Fibroblast of lung (primary cell): ENCODE measurements at regions not wholly inside any gene's neighbourhood (a gene's known extent, or its start where the extent isn't known, plus 50 kb on each side); places are given as distances from the start of the nearest gene placed in this dataset.

Experiments
- DNase-seq, 2 donors: peaks; one replicate each; pipeline versions ENCODE4 v3.0.0 to v3.0.0-alpha.2; 2010; ENCODE audit warnings: low read depth in 2 of 2
- H2AFZ ChIP-seq: 2 replicates; pipeline ENCODE4 v1.5.1; 2012; ENCODE audit warnings: low read length, control low read depth, inconsistent platforms
- H3K27ac ChIP-seq: 2 replicates; pipeline ENCODE4 v1.5.1; 2011; ENCODE audit warnings: low read length, control low read depth; ENCODE audit not compliant: insufficient read depth
- H3K27me3 ChIP-seq: 2 replicates; pipeline ENCODE4 v1.5.1; 2011; ENCODE audit warnings: mild to moderate bottlenecking, low read length; ENCODE audit not compliant: control insufficient read depth, insufficient read depth
- H3K36me3 ChIP-seq: 2 replicates; pipeline ENCODE4 v1.5.1; 2011; ENCODE audit warnings: low read length; ENCODE audit not compliant: control insufficient read depth, insufficient read depth
- H3K4me1 ChIP-seq: 2 replicates; pipeline ENCODE4 v1.5.1; 2011; ENCODE audit warnings: low read length; ENCODE audit not compliant: control insufficient read depth, insufficient read depth; ENCODE audit errors: extremely low read depth
- H3K4me2 ChIP-seq: 2 replicates; pipeline ENCODE4 v1.5.1; 2011; ENCODE audit warnings: low read length, control low read depth; ENCODE audit not compliant: insufficient read depth; ENCODE audit errors: extremely low read depth
- H3K4me3 ChIP-seq, 4 experiments: fragments of 200-600 bp in 1 of 4; sonication (generic) in 1 of 4; replicated peaks in 1 of 4; 2 replicates each; pipeline ENCODE4 v1.5.1; 2011 to 2016; ENCODE audit warnings: low read length in 4 of 4, low read depth in 3 of 4, mild to moderate bottlenecking in 3 of 4, control low read depth in 2 of 4, inconsistent platforms in 1 of 4, mixed read lengths in 1 of 4; ENCODE audit not compliant: insufficient read depth in 1 of 4; ENCODE audit errors: control extremely low read depth in 1 of 4
- H3K79me2 ChIP-seq: 2 replicates; pipeline ENCODE4 v1.5.1; 2012; ENCODE audit warnings: mild to moderate bottlenecking, low read length, inconsistent platforms; ENCODE audit not compliant: control insufficient read depth, insufficient read depth
- H3K9ac ChIP-seq: 2 replicates; pipeline ENCODE4 v1.5.1; 2011; ENCODE audit warnings: mild to moderate bottlenecking, low read length, control low read depth; ENCODE audit not compliant: insufficient read depth
- H3K9me3 ChIP-seq: 2 replicates; pipeline ENCODE4 v1.5.1; 2012; ENCODE audit warnings: low read depth, low read length; ENCODE audit not compliant: control insufficient read depth, insufficient read depth
- H4K20me1 ChIP-seq: 2 replicates; pipeline ENCODE4 v1.5.1; 2011; ENCODE audit warnings: low read length; ENCODE audit not compliant: control insufficient read depth, insufficient read depth; ENCODE audit errors: extremely low read depth
- EZH2 ChIP-seq: IDR thresholded peaks from 2 replicates; pipeline ENCODE4 v1.5.1; 2012; ENCODE audit warnings: low read length, control low read depth, mild to moderate bottlenecking; ENCODE audit errors: missing control alignments
- TF ChIP-seq, protein P1 (sequence below), 2 donors: IDR thresholded peaks in 1 of 2; conservative IDR thresholded peaks in 1 of 2; 1 replicate in 1 of 2; 2 replicates in 1 of 2; pipeline ENCODE4 v1.5.1; 2011 to 2012; ENCODE audit warnings: low read length in 2 of 2, control low read depth in 1 of 2, inconsistent platforms in 1 of 2, low read depth in 1 of 2, mild to moderate bottlenecking in 1 of 2

DNA sequence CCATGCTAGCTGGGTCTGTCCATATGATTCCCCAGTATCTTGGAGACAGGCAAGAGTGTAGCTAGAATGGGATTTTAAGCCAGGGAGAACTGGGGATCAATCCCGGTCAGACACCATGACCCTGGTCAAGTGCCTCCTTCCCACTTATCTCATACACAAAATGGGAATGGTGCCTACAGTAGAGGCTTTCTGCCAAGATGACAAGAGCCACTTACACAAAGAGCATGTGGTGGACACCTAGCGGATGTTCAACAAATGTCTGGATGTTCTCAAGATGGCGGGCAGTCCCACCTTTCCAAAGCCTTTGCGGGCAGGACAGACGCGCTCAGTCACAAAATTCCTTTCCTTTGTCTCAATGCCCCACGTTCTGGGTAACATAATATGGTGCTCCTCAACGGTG lies 57.3 kb downstream of the MAF start:
- no peaks in the 10 kb centered on the region for H3K4me1 ChIP-seq
- H3K4me3 ChIP-seq = no peak overlapping the region
- H4K20me1 ChIP-seq = no peaks in the 10 kb centered on the region
- DNase-seq = no peak
- no peak overlapping the region for H3K9ac ChIP-seq
- no peak overlapping the region for H3K4me2 ChIP-seq
- H2AFZ ChIP-seq = no peak overlapping the region
- H3K9me3 ChIP-seq = no peaks in the 10 kb centered on the region
- H3K27ac ChIP-seq = no peak overlapping the region
- no peaks in the 10 kb centered on the region for H3K79me2 ChIP-seq
- TF ChIP-seq, protein P1, sequence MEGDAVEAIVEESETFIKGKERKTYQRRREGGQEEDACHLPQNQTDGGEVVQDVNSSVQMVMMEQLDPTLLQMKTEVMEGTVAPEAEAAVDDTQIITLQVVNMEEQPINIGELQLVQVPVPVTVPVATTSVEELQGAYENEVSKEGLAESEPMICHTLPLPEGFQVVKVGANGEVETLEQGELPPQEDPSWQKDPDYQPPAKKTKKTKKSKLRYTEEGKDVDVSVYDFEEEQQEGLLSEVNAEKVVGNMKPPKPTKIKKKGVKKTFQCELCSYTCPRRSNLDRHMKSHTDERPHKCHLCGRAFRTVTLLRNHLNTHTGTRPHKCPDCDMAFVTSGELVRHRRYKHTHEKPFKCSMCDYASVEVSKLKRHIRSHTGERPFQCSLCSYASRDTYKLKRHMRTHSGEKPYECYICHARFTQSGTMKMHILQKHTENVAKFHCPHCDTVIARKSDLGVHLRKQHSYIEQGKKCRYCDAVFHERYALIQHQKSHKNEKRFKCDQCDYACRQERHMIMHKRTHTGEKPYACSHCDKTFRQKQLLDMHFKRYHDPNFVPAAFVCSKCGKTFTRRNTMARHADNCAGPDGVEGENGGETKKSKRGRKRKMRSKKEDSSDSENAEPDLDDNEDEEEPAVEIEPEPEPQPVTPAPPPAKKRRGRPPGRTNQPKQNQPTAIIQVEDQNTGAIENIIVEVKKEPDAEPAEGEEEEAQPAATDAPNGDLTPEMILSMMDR (conservative IDR thresholded peaks at IDR 0.05 in 1 of 2, IDR thresholded peaks at IDR 0.05 in 1 of 2; ENCODE audit: low read depth in 1 of 2, low read length in 2 of 2) = no peak
- no peak for TF ChIP-seq EZH2
- no peaks in the 10 kb centered on the region for H3K36me3 ChIP-seq
- H3K27me3 ChIP-seq = no peaks in the 10 kb centered on the region

DNA sequence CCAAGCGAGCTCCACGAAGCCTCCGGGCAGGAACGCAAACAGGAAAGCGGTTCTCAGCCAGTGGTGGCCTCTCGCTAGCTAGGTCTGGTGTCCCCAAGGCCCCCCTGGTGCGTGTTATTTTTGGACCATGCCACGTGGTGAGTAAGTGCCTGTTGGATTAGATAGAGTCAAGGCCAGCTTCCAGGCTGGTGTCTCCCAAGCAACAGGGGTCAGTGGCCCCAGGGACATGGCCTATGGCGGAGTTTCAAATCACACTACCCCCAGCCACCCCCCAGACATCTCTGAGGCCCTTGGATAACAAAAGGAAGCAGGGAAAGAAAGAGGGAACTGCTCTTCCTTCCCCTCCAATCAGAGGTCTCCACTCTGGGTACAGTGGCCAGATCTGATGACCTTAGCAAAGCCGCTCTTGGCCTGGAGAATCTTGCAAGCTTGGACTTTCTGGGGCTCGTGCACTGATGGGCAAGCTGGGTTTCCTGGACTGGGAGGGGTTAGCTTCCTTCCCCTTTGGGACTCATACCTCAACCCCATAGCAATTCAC lies 58.2 kb downstream of the MAF start:
- TF ChIP-seq, protein P1 (conservative IDR thresholded peaks at IDR 0.05 in 1 of 2, IDR thresholded peaks at IDR 0.05 in 1 of 2; ENCODE audit: low read depth in 1 of 2, low read length in 2 of 2) = no peak
- TF ChIP-seq EZH2 = no peak
- H2AFZ ChIP-seq = no peak overlapping the region
- H3K79me2 ChIP-seq = no peaks in the 10 kb centered on the region
- H3K27ac ChIP-seq = no peak overlapping the region
- no peaks in the 10 kb centered on the region for H3K27me3 ChIP-seq
- H3K4me3 ChIP-seq = no peak overlapping the region
- H3K36me3 ChIP-seq = no peaks in the 10 kb centered on the region
- H3K4me1 ChIP-seq = no peaks in the 10 kb centered on the region
- H4K20me1 ChIP-seq = no peaks in the 10 kb centered on the region
- DNase-seq = no peak
- no peak overlapping the region for H3K4me2 ChIP-seq
- no peaks in the 10 kb centered on the region for H3K9me3 ChIP-seq
- no peak overlapping the region for H3K9ac ChIP-seq

DNA sequence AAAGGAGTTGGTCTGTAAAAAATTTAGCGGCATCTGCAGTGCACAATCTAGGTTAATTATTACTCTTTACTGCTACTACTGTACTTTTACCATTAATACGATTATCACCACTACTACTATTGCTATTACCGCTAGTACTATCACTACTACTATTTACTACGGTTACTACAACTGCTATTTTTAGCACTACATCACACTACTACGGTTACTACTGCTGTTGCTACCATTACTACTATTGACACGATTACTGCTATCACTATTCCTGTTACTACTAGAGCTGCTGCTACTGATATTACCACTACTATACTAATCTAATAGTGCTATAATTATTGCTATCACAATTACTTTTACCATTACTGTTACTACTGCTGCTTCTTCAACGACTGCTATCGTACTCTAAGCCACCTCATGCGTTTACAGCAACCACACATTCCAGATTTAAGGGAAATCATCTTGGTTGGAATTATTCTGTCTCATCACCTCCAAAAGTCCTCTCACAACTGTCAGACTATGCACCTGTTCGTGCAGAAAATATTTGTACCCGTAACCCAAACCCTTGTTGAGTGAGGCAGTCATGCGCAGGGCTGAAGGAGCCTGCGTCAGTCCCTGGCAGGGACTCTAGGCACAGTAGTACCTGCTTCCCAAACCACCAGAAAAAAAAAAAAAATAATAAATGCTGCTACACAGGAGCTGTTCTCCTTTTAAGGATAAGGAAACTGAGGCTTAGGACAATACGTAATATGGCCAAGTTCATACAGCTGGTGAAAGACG lies 59.5 kb downstream of the MAF start:
- no peaks in the 10 kb centered on the region for H3K79me2 ChIP-seq
- TF ChIP-seq, protein P1 (conservative IDR thresholded peaks at IDR 0.05 in 1 of 2, IDR thresholded peaks at IDR 0.05 in 1 of 2; ENCODE audit: low read depth in 1 of 2, low read length in 2 of 2) = no peak
- no peak for TF ChIP-seq EZH2
- no peaks in the 10 kb centered on the region for H3K4me1 ChIP-seq
- no peak for DNase-seq
- no peaks in the 10 kb centered on the region for H3K9me3 ChIP-seq
- no peaks in the 10 kb centered on the region for H3K36me3 ChIP-seq
- H3K4me3 ChIP-seq = no peak overlapping the region
- no peak overlapping the region for H3K27ac ChIP-seq
- H3K9ac ChIP-seq = no peak overlapping the region
- H3K4me2 ChIP-seq = no peak overlapping the region
- H3K27me3 ChIP-seq = no peaks in the 10 kb centered on the region
- no peaks in the 10 kb centered on the region for H4K20me1 ChIP-seq
- no peak overlapping the region for H2AFZ ChIP-seq
